Astrocyte of the cerebellum (primary cell): ENCODE measurements at regions not wholly inside any gene's neighbourhood (a gene's known extent, or its start where the extent isn't known, plus 50 kb on each side); places are given as distances from the start of the nearest gene placed in this dataset.

Experiments
- DNase-seq: peaks from one replicate; pipeline ENCODE4 v3.0.0-alpha.2; 2011; ENCODE audit warnings: low read depth
- H3K4me3 ChIP-seq: 2 replicates; pipeline ENCODE4 v1.5.1; 2011; ENCODE audit warnings: mild to moderate bottlenecking, low read depth, low read length, moderate library complexity
- CTCF ChIP-seq: IDR thresholded peaks from 2 replicates; pipeline ENCODE4 v1.5.1; 2012; ENCODE audit warnings: low read length, low read depth, moderate library complexity, mild to moderate bottlenecking; ENCODE audit errors: missing control alignments
- in situ Hi-C: cut with HindIII; loops from 2 replicates; pipeline ENCODE4 v1.10.0; 2017; ENCODE audit warnings: low sequenced_read_pairs

GRCh38 chr1:114318961-114319360 is 165.3 kb upstream of the SYT6 start:
- no peak for TF ChIP-seq CTCF
- no peak for DNase-seq
- H3K4me3 ChIP-seq: no peak overlapping the region
- in situ Hi-C loops: no loop called here

GRCh38 chr1:114316204-114316603 is 162.5 kb upstream of the SYT6 start:
- no peak overlapping the region for H3K4me3 ChIP-seq
- no peak for TF ChIP-seq CTCF
- in situ Hi-C loops: no loop called here
- no peak for DNase-seq

GRCh38 chr1:114315631-114316030 is 162.0 kb upstream of the SYT6 start:
- DNase-seq: no peak
- TF ChIP-seq CTCF: no peak
- H3K4me3 ChIP-seq: no peak overlapping the region
- in situ Hi-C loops: no loop called here

GRCh38 chr1:114314576-114314975 is 160.9 kb upstream of the SYT6 start:
- no peak for TF ChIP-seq CTCF
- in situ Hi-C loops: no loop called here
- H3K4me3 ChIP-seq: no peak overlapping the region
- no peak for DNase-seq

- in situ Hi-C loops: no loop called here
- no peak overlapping the region for H3K4me3 ChIP-seq
- DNase-seq: peak; percentile 35
- no peak for TF ChIP-seq CTCF
Observed at GRCh38 chr1:114314098-114314497, 160.4 kb upstream of the SYT6 start.

GRCh38 chr1:114310695-114311271 is 157.1 kb upstream of the SYT6 start:
- in situ Hi-C loops: no loop called here
- no peak for TF ChIP-seq CTCF
- peak; percentile 55 for DNase-seq
- H3K4me3 ChIP-seq: no peak overlapping the region
